HCT116 (cell line): ENCODE measurements at regions not wholly inside any gene's neighbourhood (a gene's known extent, or its start where the extent isn't known, plus 50 kb on each side); places are given as distances from the start of the nearest gene placed in this dataset.

ENCODE experiments used
- ATAC-seq: fragments of 200-7000 bp; cut with Tn5 transposase; 2 replicates; pipeline ENCODE4 v1.9.1; 2020; ENCODE audit warnings: mild to moderate bottlenecking, moderate library complexity
- BruUV-seq: library from RNA; stranded (reverse); fragments of 400-500 nt; replicated peaks from 2 replicates; lab custom pipeline; 2021; lab: Mats Ljungman, UMichigan
- CTCF ChIA-PET: fragments of 300-600 bp; sonication (Branson Sonifier 250); formaldehyde crosslinking; loops from one replicate; lab custom pipeline; 2021; ENCODE audit warnings: antibody characterized with exemption; lab: Charles Lee
- POLR2A ChIA-PET: fragments of 300-600, 350-600 bp; sonication (Branson Sonifier 250); formaldehyde crosslinking; loops from one replicate; lab custom pipeline; 2021; ENCODE audit warnings: antibody characterized with exemption; lab: Charles Lee
- RAD21 ChIA-PET, 2 experiments: fragments of 300-600 bp; sonication (Branson Sonifier 250); formaldehyde crosslinking; loops; one replicate each; lab custom pipeline; 2023; ENCODE audit warnings: low total read pairs in 2 of 2; ENCODE audit not compliant: uncharacterized antibody in 2 of 2, unreplicated experiment in 2 of 2, low non-redundant PET in 1 of 2; lab: Charles Lee
- DNase-seq: peaks from one replicate; pipeline ENCODE4 v3.0.0-alpha.2; 2010; ENCODE audit warnings: low read depth, low spot score
- H2AFZ ChIP-seq: fragments of 200-600 bp; shearing (Covaris generic), sonication (generic); 2 replicates; pipeline ENCODE4 v1.6.1; 2017; ENCODE audit warnings: low read depth, mixed run types, mixed read lengths, antibody characterized with exemption, low read length; ENCODE audit not compliant: poor library complexity, severe bottlenecking
- H3K27ac ChIP-seq: 2 replicates; pipeline ENCODE4 v1.5.1; 2012; ENCODE audit warnings: low read depth, low read length
- H3K27me3 ChIP-seq: fragments of 200-600 bp; sonication (generic); 2 replicates; pipeline ENCODE4 v1.6.1; 2016; ENCODE audit warnings: mixed run types, low read length, mixed read lengths; ENCODE audit not compliant: insufficient read depth
- H3K36me3 ChIP-seq, 2 experiments: fragments of 200-500 bp in 1 of 2; fragments of 200-600 bp in 1 of 2; sonication (Bioruptor generic) in 1 of 2; sonication (generic) in 1 of 2; 2 replicates each; pipeline versions ENCODE4 v1.5.1 to v1.6.1; 2014 to 2016; ENCODE audit warnings: low read length in 2 of 2, inconsistent platforms in 1 of 2, mixed read lengths in 1 of 2, mixed run types in 1 of 2; ENCODE audit not compliant: insufficient read depth in 2 of 2, control insufficient read depth in 1 of 2
- H3K4me1 ChIP-seq, 2 experiments: fragments of 200-600 bp in 1 of 2; sonication (generic) in 1 of 2; 2 replicates each; pipeline versions ENCODE4 v1.5.1 to v1.6.1; 2012 to 2017; ENCODE audit warnings: low read length in 2 of 2, inconsistent platforms in 1 of 2, mild to moderate bottlenecking in 1 of 2, mixed read lengths in 1 of 2, mixed run types in 1 of 2, moderate library complexity in 1 of 2; ENCODE audit not compliant: insufficient read depth in 2 of 2, control insufficient read depth in 1 of 2
- H3K4me2 ChIP-seq: fragments of 200-600 bp; sonication (generic); 2 replicates; pipeline ENCODE4 v1.6.1; 2017; ENCODE audit warnings: mixed run types, low read length, mixed read lengths
- H3K4me3 ChIP-seq, 2 experiments: fragments of 200-600 bp in 1 of 2; sonication (generic) in 1 of 2; replicated peaks in 1 of 2; 2 replicates each; pipeline ENCODE4 v1.5.1; 2011 to 2016; ENCODE audit warnings: low read length in 2 of 2, control low read depth in 1 of 2, low read depth in 1 of 2, mild to moderate bottlenecking in 1 of 2, mixed read lengths in 1 of 2, mixed run types in 1 of 2
- H3K79me2 ChIP-seq: fragments of 200-600 bp; sonication (generic); 2 replicates; pipeline ENCODE4 v1.6.1; 2017; ENCODE audit warnings: mild to moderate bottlenecking, mixed run types, low read length, moderate library complexity, mixed read lengths; ENCODE audit not compliant: insufficient read depth
- H3K9ac ChIP-seq: fragments of 200-600 bp; sonication (generic); 2 replicates; pipeline ENCODE4 v1.6.1; 2016; ENCODE audit warnings: low read length, mixed read lengths
- H3K9me2 ChIP-seq: fragments of 200-600 bp; sonication (generic), shearing (Covaris generic); 2 replicates; pipeline ENCODE4 v1.6.1; 2017; ENCODE audit warnings: mixed run types, mild to moderate bottlenecking, moderate library complexity; ENCODE audit not compliant: insufficient read depth
- H3K9me3 ChIP-seq, 2 experiments: fragments of 200-500 bp in 1 of 2; fragments of 200-600 bp in 1 of 2; sonication (Bioruptor generic) in 1 of 2; sonication (generic) in 1 of 2; 2 replicates each; pipeline ENCODE4 v1.6.1; 2014 to 2017; ENCODE audit warnings: low read length in 2 of 2, mixed read lengths in 2 of 2, inconsistent platforms in 1 of 2, low read depth in 1 of 2, mild to moderate bottlenecking in 1 of 2, mixed run types in 1 of 2, moderate library complexity in 1 of 2; ENCODE audit not compliant: control insufficient read depth in 1 of 2, insufficient read depth in 1 of 2
- H4K20me1 ChIP-seq: fragments of 200-600 bp; sonication (generic), shearing (Covaris generic); 2 replicates; pipeline ENCODE4 v1.6.1; 2017; ENCODE audit warnings: mixed run types, mild to moderate bottlenecking, moderate library complexity; ENCODE audit not compliant: insufficient read depth
- CBX3 ChIP-seq: IDR thresholded peaks from 2 replicates; pipeline ENCODE4 v1.6.1; 2012; ENCODE audit warnings: low read depth
- CTCF ChIP-seq, 3 experiments: fragments of 200-600 bp in 1 of 3; sonication (generic) in 1 of 3; IDR thresholded peaks in 2 of 3; conservative IDR thresholded peaks in 1 of 3; 2 replicates each; pipeline ENCODE4 v1.5.1; 2012 to 2017; ENCODE audit warnings: low read depth in 2 of 3, low read length in 2 of 3, antibody characterized with exemption in 1 of 3, borderline replicate concordance in 1 of 3, control low read depth in 1 of 3, mild to moderate bottlenecking in 1 of 3, mixed read lengths in 1 of 3, mixed run types in 1 of 3, moderate library complexity in 1 of 3; ENCODE audit not compliant: insufficient read depth in 1 of 3
- EGR1 ChIP-seq: IDR thresholded peaks from 2 replicates; pipeline ENCODE4 v1.6.1; 2012; ENCODE audit warnings: low read depth
- ELF1 ChIP-seq: IDR thresholded peaks from 2 replicates; pipeline ENCODE4 v1.6.1; 2012; ENCODE audit warnings: low read depth, borderline replicate concordance
- EZH2phosphoT487 ChIP-seq: fragments of 200-600 bp; IDR thresholded peaks from 2 replicates; pipeline ENCODE4 v1.6.1; 2018; ENCODE audit warnings: antibody characterized with exemption, borderline replicate concordance
- ZBTB33 ChIP-seq: IDR thresholded peaks from 2 replicates; pipeline ENCODE4 v1.6.1; 2011; ENCODE audit warnings: mild to moderate bottlenecking, low read length, moderate library complexity; ENCODE audit not compliant: insufficient replicate concordance; ENCODE audit errors: extremely low read depth
- intact Hi-C: fragments of 100-400 bp; cut with micrococcal nuclease; formaldehyde crosslinking; loops from 2 replicates; pipeline ENCODE4 v1.10.0; 2022

GRCh38 chr1:106266786-106267185 is 789.7 kb upstream of the PRMT6 start:
- RAD21 ChIA-PET, result no interaction called here
- POLR2A ChIA-PET, result no interaction called here
- Histone ChIP-seq H3K27me3 (no peaks in the 10 kb centered on the region), H3K9me3 (peaks cover 14 to 19% of the 10 kb centered on the region in 2 experiments; a peak in 2 of 4 replicates), H3K9me2 (no peaks in the 10 kb centered on the region), H3K36me3 (peaks cover 0 to 3% of the 10 kb centered on the region in 2 experiments; a peak in 1 of 4 replicates), H2AFZ (no peak overlapping the region), H4K20me1 (no peaks in the 10 kb centered on the region), H3K9ac (no peak overlapping the region), H3K4me1 (no peaks in the 10 kb centered on the region), H3K4me3 (no peak overlapping the region), H3K27ac (no peak overlapping the region), H3K79me2 (no peaks in the 10 kb centered on the region), H3K4me2 (no peak overlapping the region)
- intact Hi-C loops, result no loop called here
- no peak for ATAC-seq
- no peak for DNase-seq
- CTCF ChIA-PET, result no interaction called here
- TF ChIP-seq CBX3 (no peak), EGR1 (no peak), ZBTB33 (no peak), CTCF (IDR thresholded peaks at IDR 0.05 in 2 of 3, conservative IDR thresholded peaks at IDR 0.05 in 1 of 3; ENCODE audit: borderline replicate concordance in 1 of 3, insufficient read depth in 1 of 3, low read depth in 2 of 3, low read length in 2 of 3) (no peak), ELF1 (no peak), EZH2phosphoT487 (no peak)
- no TSS peak for BruUV-seq
